OCI-LY1 (cell line): ENCODE measurements at regions not wholly inside any gene's neighbourhood (a gene's known extent, or its start where the extent isn't known, plus 50 kb on each side); places are given as distances from the start of the nearest gene placed in this dataset.

ENCODE experiments used
- EZH2 ChIP-seq: fragments of 200-600 bp; sonication (generic), shearing (Covaris generic); IDR thresholded peaks from 2 replicates; pipeline ENCODE4 v1.8.0; 2017; ENCODE audit warnings: borderline replicate concordance, mixed run types, mild to moderate bottlenecking, antibody characterized with exemption, low read length, moderate library complexity, mixed read lengths
- TF ChIP-seq, protein P1 (sequence below): fragments of 200-600 bp; sonication (generic), shearing (Covaris generic); IDR thresholded peaks from 2 replicates; pipeline ENCODE4 v1.5.1; 2017; ENCODE audit warnings: mild to moderate bottlenecking, antibody characterized with exemption, low read length, moderate library complexity, mixed read lengths

DNA sequence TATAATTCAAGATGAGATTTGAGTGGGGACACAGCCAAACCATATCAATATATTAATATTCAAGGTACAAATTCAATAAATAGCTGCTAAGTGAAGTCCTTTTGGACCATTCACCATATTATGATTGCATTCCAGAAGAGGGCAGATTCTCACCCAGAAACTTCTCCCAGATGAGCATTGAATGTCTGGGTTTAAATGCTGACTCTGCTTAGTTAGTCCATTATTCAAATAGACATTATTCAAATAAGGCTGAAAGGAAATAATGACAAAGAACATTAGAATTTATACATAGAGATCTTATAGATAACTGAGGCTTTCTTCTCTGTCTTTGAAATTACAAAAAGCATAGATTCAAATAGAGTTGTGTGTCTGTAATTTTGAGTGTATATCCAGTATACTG is 579.4 kb upstream of the SLC8A1 start:
- TF ChIP-seq, protein P1, sequence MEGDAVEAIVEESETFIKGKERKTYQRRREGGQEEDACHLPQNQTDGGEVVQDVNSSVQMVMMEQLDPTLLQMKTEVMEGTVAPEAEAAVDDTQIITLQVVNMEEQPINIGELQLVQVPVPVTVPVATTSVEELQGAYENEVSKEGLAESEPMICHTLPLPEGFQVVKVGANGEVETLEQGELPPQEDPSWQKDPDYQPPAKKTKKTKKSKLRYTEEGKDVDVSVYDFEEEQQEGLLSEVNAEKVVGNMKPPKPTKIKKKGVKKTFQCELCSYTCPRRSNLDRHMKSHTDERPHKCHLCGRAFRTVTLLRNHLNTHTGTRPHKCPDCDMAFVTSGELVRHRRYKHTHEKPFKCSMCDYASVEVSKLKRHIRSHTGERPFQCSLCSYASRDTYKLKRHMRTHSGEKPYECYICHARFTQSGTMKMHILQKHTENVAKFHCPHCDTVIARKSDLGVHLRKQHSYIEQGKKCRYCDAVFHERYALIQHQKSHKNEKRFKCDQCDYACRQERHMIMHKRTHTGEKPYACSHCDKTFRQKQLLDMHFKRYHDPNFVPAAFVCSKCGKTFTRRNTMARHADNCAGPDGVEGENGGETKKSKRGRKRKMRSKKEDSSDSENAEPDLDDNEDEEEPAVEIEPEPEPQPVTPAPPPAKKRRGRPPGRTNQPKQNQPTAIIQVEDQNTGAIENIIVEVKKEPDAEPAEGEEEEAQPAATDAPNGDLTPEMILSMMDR = no peak
- TF ChIP-seq EZH2 = no peak
